IPS-NIHi11 (cell line): ENCODE measurements at regions not wholly inside any gene's neighbourhood (a gene's known extent, or its start where the extent isn't known, plus 50 kb on each side); places are given as distances from the start of the nearest gene placed in this dataset.
"Not testable (repeated sequence)": the region's sequence is repeated elsewhere in the genome, so short reads cannot be mapped to it uniquely, and the experiment has no call there.

Experiments
- DNase-seq: peaks from one replicate; pipeline ENCODE4 v3.0.0; 2012; ENCODE audit warnings: mixed read lengths, low spot score

- DNase-seq, result not testable (repeated sequence)
These were observed 62.8 kb downstream of the ARHGAP11B start for GRCh38 chr15:30688684-30689083.

GRCh38 chr15:30690153-30690552 is 64.2 kb downstream of the ARHGAP11B start:
- DNase-seq, result not testable (repeated sequence)

- not testable (repeated sequence) for DNase-seq
These were observed 69.9 kb downstream of the ARHGAP11B start for GRCh38 chr15:30695811-30696210.

- DNase-seq, result not testable (repeated sequence)
These were observed 70.7 kb downstream of the ARHGAP11B start for GRCh38 chr15:30696439-30697314.

- not testable (repeated sequence) for DNase-seq
These were observed 71.4 kb downstream of the ARHGAP11B start for GRCh38 chr15:30697315-30697685.

GRCh38 chr15:30700006-30700597 is 74.2 kb downstream of the ARHGAP11B start:
- DNase-seq, result not testable (repeated sequence)

GRCh38 chr15:30707976-30708685 is 82.2 kb downstream of the ARHGAP11B start:
- not testable (repeated sequence) for DNase-seq

GRCh38 chr15:30708809-30709208 is 82.9 kb downstream of the ARHGAP11B start:
- not testable (repeated sequence) for DNase-seq

- DNase-seq, result not testable (repeated sequence)
These were observed 92.2 kb downstream of the ARHGAP11B start for GRCh38 chr15:30718038-30718643.

GRCh38 chr15:30719363-30719762 is 93.4 kb downstream of the ARHGAP11B start:
- not testable (repeated sequence) for DNase-seq

GRCh38 chr15:30720825-30721224 is 94.9 kb downstream of the ARHGAP11B start:
- not testable (repeated sequence) for DNase-seq

- DNase-seq, result not testable (repeated sequence)
These were observed 95.6 kb downstream of the ARHGAP11B start for GRCh38 chr15:30721529-30721928.

GRCh38 chr15:30723540-30724175 is 97.7 kb downstream of the ARHGAP11B start:
- DNase-seq, result not testable (repeated sequence)

GRCh38 chr15:30729880-30730590 is 104.1 kb downstream of the ARHGAP11B start:
- not testable (repeated sequence) for DNase-seq

- DNase-seq, result not testable (repeated sequence)
These were observed 104.7 kb downstream of the ARHGAP11B start for GRCh38 chr15:30730633-30731032.

GRCh38 chr15:30732100-30732499 is 106.2 kb downstream of the ARHGAP11B start:
- DNase-seq, result not testable (repeated sequence)

GRCh38 chr15:30735884-30736564 is 110.1 kb downstream of the ARHGAP11B start:
- not testable (repeated sequence) for DNase-seq

- not testable (repeated sequence) for DNase-seq
These were observed 116.9 kb downstream of the ARHGAP11B start for GRCh38 chr15:30742796-30743195.

- not testable (repeated sequence) for DNase-seq
These were observed 123.1 kb downstream of the ARHGAP11B start for GRCh38 chr15:30749048-30749447.

- not testable (repeated sequence) for DNase-seq
These were observed 129.2 kb downstream of the ARHGAP11B start for GRCh38 chr15:30755036-30755687.
